Fibroblast of lung (primary cell): ENCODE measurements at regions not wholly inside any gene's neighbourhood (a gene's known extent, or its start where the extent isn't known, plus 50 kb on each side); places are given as distances from the start of the nearest gene placed in this dataset.

ENCODE experiments used
- DNase-seq, 2 donors: peaks; one replicate each; pipeline versions ENCODE4 v3.0.0 to v3.0.0-alpha.2; 2010; ENCODE audit warnings: low read depth in 2 of 2
- H2AFZ ChIP-seq: 2 replicates; pipeline ENCODE4 v1.5.1; 2012; ENCODE audit warnings: low read length, control low read depth, inconsistent platforms
- H3K27ac ChIP-seq: 2 replicates; pipeline ENCODE4 v1.5.1; 2011; ENCODE audit warnings: low read length, control low read depth; ENCODE audit not compliant: insufficient read depth
- H3K27me3 ChIP-seq: 2 replicates; pipeline ENCODE4 v1.5.1; 2011; ENCODE audit warnings: mild to moderate bottlenecking, low read length; ENCODE audit not compliant: control insufficient read depth, insufficient read depth
- H3K36me3 ChIP-seq: 2 replicates; pipeline ENCODE4 v1.5.1; 2011; ENCODE audit warnings: low read length; ENCODE audit not compliant: control insufficient read depth, insufficient read depth
- H3K4me1 ChIP-seq: 2 replicates; pipeline ENCODE4 v1.5.1; 2011; ENCODE audit warnings: low read length; ENCODE audit not compliant: control insufficient read depth, insufficient read depth; ENCODE audit errors: extremely low read depth
- H3K4me2 ChIP-seq: 2 replicates; pipeline ENCODE4 v1.5.1; 2011; ENCODE audit warnings: low read length, control low read depth; ENCODE audit not compliant: insufficient read depth; ENCODE audit errors: extremely low read depth
- H3K4me3 ChIP-seq, 4 experiments: fragments of 200-600 bp in 1 of 4; sonication (generic) in 1 of 4; replicated peaks in 1 of 4; 2 replicates each; pipeline ENCODE4 v1.5.1; 2011 to 2016; ENCODE audit warnings: low read length in 4 of 4, low read depth in 3 of 4, mild to moderate bottlenecking in 3 of 4, control low read depth in 2 of 4, inconsistent platforms in 1 of 4, mixed read lengths in 1 of 4; ENCODE audit not compliant: insufficient read depth in 1 of 4; ENCODE audit errors: control extremely low read depth in 1 of 4
- H3K79me2 ChIP-seq: 2 replicates; pipeline ENCODE4 v1.5.1; 2012; ENCODE audit warnings: mild to moderate bottlenecking, low read length, inconsistent platforms; ENCODE audit not compliant: control insufficient read depth, insufficient read depth
- H3K9ac ChIP-seq: 2 replicates; pipeline ENCODE4 v1.5.1; 2011; ENCODE audit warnings: mild to moderate bottlenecking, low read length, control low read depth; ENCODE audit not compliant: insufficient read depth
- H3K9me3 ChIP-seq: 2 replicates; pipeline ENCODE4 v1.5.1; 2012; ENCODE audit warnings: low read depth, low read length; ENCODE audit not compliant: control insufficient read depth, insufficient read depth
- H4K20me1 ChIP-seq: 2 replicates; pipeline ENCODE4 v1.5.1; 2011; ENCODE audit warnings: low read length; ENCODE audit not compliant: control insufficient read depth, insufficient read depth; ENCODE audit errors: extremely low read depth
- CTCF ChIP-seq, 2 donors: IDR thresholded peaks in 1 of 2; conservative IDR thresholded peaks in 1 of 2; 1 replicate in 1 of 2; 2 replicates in 1 of 2; pipeline ENCODE4 v1.5.1; 2011 to 2012; ENCODE audit warnings: low read length in 2 of 2, control low read depth in 1 of 2, inconsistent platforms in 1 of 2, low read depth in 1 of 2, mild to moderate bottlenecking in 1 of 2
- EZH2 ChIP-seq: IDR thresholded peaks from 2 replicates; pipeline ENCODE4 v1.5.1; 2012; ENCODE audit warnings: low read length, control low read depth, mild to moderate bottlenecking; ENCODE audit errors: missing control alignments

GRCh38 chr15:20348900-20349773 is 192.5 kb downstream of the GOLGA6L6 start:
- peaks cover 25% of the 10 kb centered on the region for H3K9me3 ChIP-seq
- no peak for DNase-seq
- no peak for TF ChIP-seq CTCF (conservative IDR thresholded peaks at IDR 0.05 in 1 of 2, IDR thresholded peaks at IDR 0.05 in 1 of 2; ENCODE audit: low read depth in 1 of 2, low read length in 2 of 2)
- no peak for TF ChIP-seq EZH2

GRCh38 chr15:20348291-20348899 is 193.2 kb downstream of the GOLGA6L6 start:
- no peak overlapping the region for H3K9ac ChIP-seq
- H3K4me2 ChIP-seq, result no peak overlapping the region
- H3K4me1 ChIP-seq, result no peaks in the 10 kb centered on the region
- H3K79me2 ChIP-seq, result no peaks in the 10 kb centered on the region
- H3K36me3 ChIP-seq, result no peaks in the 10 kb centered on the region
- H4K20me1 ChIP-seq, result no peaks in the 10 kb centered on the region
- no peaks in the 10 kb centered on the region for H3K27me3 ChIP-seq
- TF ChIP-seq CTCF (conservative IDR thresholded peaks at IDR 0.05 in 1 of 2, IDR thresholded peaks at IDR 0.05 in 1 of 2; ENCODE audit: low read depth in 1 of 2, low read length in 2 of 2), result no peak
- no peak for TF ChIP-seq EZH2
- peaks cover 23% of the 10 kb centered on the region for H3K9me3 ChIP-seq
- H3K27ac ChIP-seq, result no peak overlapping the region
- H3K4me3 ChIP-seq, result no peak overlapping the region
- no peak for DNase-seq
- H2AFZ ChIP-seq, result no peak overlapping the region

More at GRCh38 chr15:20348900-20349773, 192.5 kb downstream of the GOLGA6L6 start:
- no peaks in the 10 kb centered on the region for H4K20me1 ChIP-seq
- no peak overlapping the region for H3K4me3 ChIP-seq
- no peaks in the 10 kb centered on the region for H3K27me3 ChIP-seq
- H3K36me3 ChIP-seq, result no peaks in the 10 kb centered on the region
- H3K27ac ChIP-seq, result no peak overlapping the region
- H3K9ac ChIP-seq, result no peak overlapping the region
- no peak overlapping the region for H3K4me2 ChIP-seq
- H3K79me2 ChIP-seq, result no peaks in the 10 kb centered on the region
- H2AFZ ChIP-seq, result no peak overlapping the region
- no peaks in the 10 kb centered on the region for H3K4me1 ChIP-seq

- H3K9me3 ChIP-seq, result peaks cover 26% of the 10 kb centered on the region
- H3K27me3 ChIP-seq, result no peaks in the 10 kb centered on the region
- H3K79me2 ChIP-seq, result no peaks in the 10 kb centered on the region
- H4K20me1 ChIP-seq, result no peaks in the 10 kb centered on the region
- H3K4me2 ChIP-seq, result no peak overlapping the region
- no peak overlapping the region for H3K4me3 ChIP-seq
- H3K36me3 ChIP-seq, result no peaks in the 10 kb centered on the region
- DNase-seq, result no peak
- no peak overlapping the region for H2AFZ ChIP-seq
- no peak overlapping the region for H3K9ac ChIP-seq
- no peak overlapping the region for H3K27ac ChIP-seq
- TF ChIP-seq CTCF (conservative IDR thresholded peaks at IDR 0.05 in 1 of 2, IDR thresholded peaks at IDR 0.05 in 1 of 2; ENCODE audit: low read depth in 1 of 2, low read length in 2 of 2) (no peak), EZH2 (no peak)
- no peaks in the 10 kb centered on the region for H3K4me1 ChIP-seq
These were observed 195.4 kb downstream of the GOLGA6L6 start for GRCh38 chr15:20346082-20346805.
